GM13976 (cell line): ENCODE measurements at regions not wholly inside any gene's neighbourhood (a gene's known extent, or its start where the extent isn't known, plus 50 kb on each side); places are given as distances from the start of the nearest gene placed in this dataset.

Experiments
- DNase-seq: peaks from one replicate; pipeline ENCODE4 v3.0.0; 2012; ENCODE audit warnings: low spot score
- in situ Hi-C: fragments of 300-500 bp; cut with MboI; formaldehyde crosslinking; loops from one replicate; pipeline ENCODE4 v1.12.0; 2022; ENCODE audit warnings: low sequenced_read_pairs, mixed read lengths, inconsistent platforms; ENCODE audit not compliant: unreplicated experiment
- TF ChIP-seq, protein P1 (sequence below): IDR thresholded peaks from 2 replicates; pipeline ENCODE4 v1.5.1; 2012; ENCODE audit warnings: borderline replicate concordance, mild to moderate bottlenecking; ENCODE audit not compliant: insufficient read depth; ENCODE audit errors: extremely low read depth, missing control alignments, control extremely low read depth

DNA sequence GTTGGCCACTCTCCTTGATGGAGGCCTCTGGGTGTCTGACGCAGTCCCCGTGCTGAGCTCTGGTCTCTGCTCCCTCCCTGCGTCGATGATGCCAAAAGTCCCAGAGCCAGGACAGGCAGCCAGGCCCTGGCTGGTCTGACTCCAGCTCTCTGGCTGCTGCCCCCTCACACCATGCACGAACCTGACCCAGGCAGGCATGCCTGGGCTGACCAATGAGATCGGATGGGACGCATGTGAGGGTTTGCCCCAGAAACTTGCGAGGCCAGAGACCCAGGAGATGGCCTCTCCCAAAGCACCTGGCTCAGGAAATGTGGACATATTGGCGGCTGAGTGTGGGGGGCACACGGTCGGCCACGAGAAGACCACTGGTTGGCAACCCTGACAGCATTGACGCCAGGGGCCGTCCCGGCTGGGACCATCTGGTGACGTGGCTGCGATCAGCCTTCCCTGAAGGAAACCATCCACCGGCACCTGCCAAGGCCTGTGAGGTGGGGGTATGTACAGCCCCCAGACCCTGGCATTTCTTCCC lies 51.2 kb upstream of the FRMD1 start:
- in situ Hi-C loops = no loop called here
- DNase-seq = no peak
- TF ChIP-seq, protein P1, sequence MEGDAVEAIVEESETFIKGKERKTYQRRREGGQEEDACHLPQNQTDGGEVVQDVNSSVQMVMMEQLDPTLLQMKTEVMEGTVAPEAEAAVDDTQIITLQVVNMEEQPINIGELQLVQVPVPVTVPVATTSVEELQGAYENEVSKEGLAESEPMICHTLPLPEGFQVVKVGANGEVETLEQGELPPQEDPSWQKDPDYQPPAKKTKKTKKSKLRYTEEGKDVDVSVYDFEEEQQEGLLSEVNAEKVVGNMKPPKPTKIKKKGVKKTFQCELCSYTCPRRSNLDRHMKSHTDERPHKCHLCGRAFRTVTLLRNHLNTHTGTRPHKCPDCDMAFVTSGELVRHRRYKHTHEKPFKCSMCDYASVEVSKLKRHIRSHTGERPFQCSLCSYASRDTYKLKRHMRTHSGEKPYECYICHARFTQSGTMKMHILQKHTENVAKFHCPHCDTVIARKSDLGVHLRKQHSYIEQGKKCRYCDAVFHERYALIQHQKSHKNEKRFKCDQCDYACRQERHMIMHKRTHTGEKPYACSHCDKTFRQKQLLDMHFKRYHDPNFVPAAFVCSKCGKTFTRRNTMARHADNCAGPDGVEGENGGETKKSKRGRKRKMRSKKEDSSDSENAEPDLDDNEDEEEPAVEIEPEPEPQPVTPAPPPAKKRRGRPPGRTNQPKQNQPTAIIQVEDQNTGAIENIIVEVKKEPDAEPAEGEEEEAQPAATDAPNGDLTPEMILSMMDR = no peak

DNA sequence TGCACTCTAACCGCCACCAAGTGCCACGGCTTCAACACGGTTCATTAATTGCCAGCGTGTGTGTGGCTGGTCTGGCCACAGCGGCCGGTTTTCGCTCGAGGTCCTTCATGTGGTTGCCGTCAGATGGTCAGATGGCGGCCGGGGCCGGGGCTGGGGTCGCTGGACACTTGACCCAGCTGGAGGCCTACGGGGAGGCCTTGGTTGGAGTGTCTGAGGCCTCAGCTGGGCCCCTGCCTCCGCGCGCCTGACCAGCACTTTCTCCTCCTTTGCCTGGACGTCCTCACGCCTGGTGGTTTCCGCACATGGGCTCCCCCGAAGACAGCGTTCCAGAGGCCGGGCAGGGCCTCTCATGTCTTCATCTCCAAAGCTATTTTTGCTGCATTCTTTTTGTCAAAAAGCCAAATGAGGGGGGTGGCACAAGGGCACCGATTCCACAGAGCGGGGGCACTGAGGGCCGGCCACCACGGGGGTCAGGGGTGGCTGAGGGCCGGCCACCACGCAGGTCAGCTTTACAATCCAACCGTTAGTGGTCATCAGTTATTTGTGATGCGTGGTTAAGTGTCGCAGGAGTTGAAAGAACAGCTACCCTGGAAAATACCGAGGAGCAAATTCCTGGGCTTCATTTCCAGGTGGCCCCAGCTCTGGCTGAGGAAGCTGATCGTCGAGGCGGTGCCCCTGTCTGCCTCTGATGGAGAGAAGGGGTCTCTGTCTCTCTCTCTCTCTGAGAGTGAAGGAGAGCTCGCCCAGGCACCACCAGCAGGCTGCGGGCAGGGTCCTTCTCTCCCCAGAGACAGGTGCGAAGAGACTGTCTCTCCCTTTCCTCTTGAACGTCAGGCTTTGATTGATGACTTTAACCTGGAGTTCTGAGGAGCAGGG lies 50.5 kb upstream of the FRMD1 start:
- DNase-seq = no peak
- in situ Hi-C loops = no loop called here
- TF ChIP-seq, protein P1 = no peak

DNA sequence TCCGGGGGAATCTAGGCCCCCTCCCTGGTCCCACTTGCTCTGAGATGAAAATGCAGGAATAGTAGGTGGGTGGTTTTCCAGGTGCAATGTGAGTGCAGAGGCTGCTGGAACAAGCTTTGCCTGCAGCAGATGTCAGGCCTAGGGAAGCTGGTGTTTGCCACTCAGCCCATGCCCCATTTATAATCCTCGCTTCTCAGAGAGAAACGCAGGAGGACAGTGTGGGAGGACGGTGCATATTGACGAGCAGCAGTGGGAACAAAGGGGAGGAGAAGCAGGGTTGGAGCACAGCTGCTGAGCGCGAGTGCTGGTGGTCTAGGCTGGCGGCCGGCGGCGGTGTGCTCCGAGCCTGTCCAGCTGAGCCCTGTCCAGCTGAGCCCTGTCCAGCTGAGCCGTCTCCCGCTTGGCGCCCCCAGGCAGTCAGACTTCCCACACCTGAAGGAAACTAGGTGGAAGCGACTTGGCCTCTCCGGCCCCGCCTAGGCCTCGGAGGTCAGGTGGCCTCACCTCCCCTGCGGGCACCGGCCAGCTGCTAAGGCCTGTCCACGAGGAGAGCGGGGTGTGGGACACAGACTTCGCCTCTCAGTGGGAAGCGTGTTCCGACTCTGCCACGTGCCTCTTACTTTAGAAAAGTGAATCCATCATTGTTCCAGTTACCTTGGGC lies 49.7 kb upstream of the FRMD1 start:
- DNase-seq = no peak
- in situ Hi-C loops = no loop called here
- TF ChIP-seq, protein P1 = no peak
